D721Med (cell line): ENCODE measurements at regions not wholly inside any gene's neighbourhood (a gene's known extent, or its start where the extent isn't known, plus 50 kb on each side); places are given as distances from the start of the nearest gene placed in this dataset.

Experiments used
- DNase-seq: peaks from one replicate; pipeline ENCODE4 v3.0.0; 2011; ENCODE audit warnings: low spot score; ENCODE audit not compliant: insufficient read length
- FAIRE-seq: peaks from 2 replicates; lab custom pipeline; 2011; peaks lifted over from hg19 to GRCh38; lab: Jason Lieb, UNC
- CTCF ChIP-seq: IDR thresholded peaks from 2 replicates; pipeline ENCODE4 v1.5.1; 2012; ENCODE audit warnings: mild to moderate bottlenecking, control low read depth; ENCODE audit not compliant: insufficient read depth; ENCODE audit errors: missing control alignments

GRCh38 chr2:240335061-240335460 is 100.4 kb upstream of the GPC1 start:
- no peak for TF ChIP-seq CTCF
- DNase-seq (no peak), FAIRE-seq (no peak)

- no peak for FAIRE-seq
Observed at GRCh38 chr2:240336820-240337427, 98.5 kb upstream of the GPC1 start.

GRCh38 chr2:240338274-240338673 is 97.2 kb upstream of the GPC1 start:
- DNase-seq (no peak), FAIRE-seq (no peak)
- no peak for TF ChIP-seq CTCF

More at GRCh38 chr2:240336820-240337427, 98.5 kb upstream of the GPC1 start:
- TF ChIP-seq CTCF, result no peak
- DNase-seq, result no peak

GRCh38 chr2:240339411-240340360 is 95.8 kb upstream of the GPC1 start:
- FAIRE-seq, result no peak
- no peak for DNase-seq
- no peak for TF ChIP-seq CTCF

- DNase-seq (no peak), FAIRE-seq (no peak)
- no peak for TF ChIP-seq CTCF
Observed at GRCh38 chr2:240340361-240340761, 95.1 kb upstream of the GPC1 start.

- DNase-seq (no peak), FAIRE-seq (no peak)
- TF ChIP-seq CTCF, result no peak
Observed at GRCh38 chr2:240341064-240341463, 94.4 kb upstream of the GPC1 start.
